Esophagus squamous epithelium (tissue), 4 donors: ENCODE measurements at regions not wholly inside any gene's neighbourhood (a gene's known extent, or its start where the extent isn't known, plus 50 kb on each side); places are given as distances from the start of the nearest gene placed in this dataset.

Experiments used
- POLR2A ChIP-seq, 4 donors: fragments of 450-650 bp; IDR thresholded peaks; one replicate each; pipeline ENCODE4 v1.6.1; 2017; ENCODE audit warnings: antibody characterized with exemption in 4 of 4, mild to moderate bottlenecking in 4 of 4, moderate library complexity in 3 of 4
- TF ChIP-seq, protein P1 (sequence below), 6 experiments: fragments of 450-650 bp in 4 of 6; fragments of 200-600 bp in 2 of 6; sonication (generic) in 2 of 6; IDR thresholded peaks; one replicate each; pipeline ENCODE4 v1.5.1; 2016 to 2019; ENCODE audit warnings: antibody characterized with exemption in 6 of 6, mild to moderate bottlenecking in 4 of 6, moderate library complexity in 4 of 6

DNA sequence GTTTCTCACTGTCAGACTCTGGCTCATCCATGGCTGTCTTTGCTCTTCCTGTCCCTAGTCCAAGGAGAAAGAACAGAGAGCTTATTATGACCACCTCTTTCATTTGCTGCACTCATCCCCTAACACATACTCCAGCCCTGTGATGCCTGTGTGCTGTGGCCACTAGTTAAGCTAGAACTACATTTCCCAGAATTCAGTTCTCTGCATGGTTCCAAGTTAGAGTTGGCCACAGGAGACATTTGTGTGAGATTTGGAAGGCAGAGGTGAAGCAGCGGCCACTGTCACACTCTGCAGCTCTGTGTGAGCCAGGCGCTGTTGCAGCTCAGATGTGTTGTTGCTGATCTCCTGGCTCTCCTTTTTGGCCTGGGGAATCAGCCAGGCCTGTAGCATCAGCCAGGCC lies 188.2 kb upstream of the ATP6AP2 start:
- TF ChIP-seq, protein P1, sequence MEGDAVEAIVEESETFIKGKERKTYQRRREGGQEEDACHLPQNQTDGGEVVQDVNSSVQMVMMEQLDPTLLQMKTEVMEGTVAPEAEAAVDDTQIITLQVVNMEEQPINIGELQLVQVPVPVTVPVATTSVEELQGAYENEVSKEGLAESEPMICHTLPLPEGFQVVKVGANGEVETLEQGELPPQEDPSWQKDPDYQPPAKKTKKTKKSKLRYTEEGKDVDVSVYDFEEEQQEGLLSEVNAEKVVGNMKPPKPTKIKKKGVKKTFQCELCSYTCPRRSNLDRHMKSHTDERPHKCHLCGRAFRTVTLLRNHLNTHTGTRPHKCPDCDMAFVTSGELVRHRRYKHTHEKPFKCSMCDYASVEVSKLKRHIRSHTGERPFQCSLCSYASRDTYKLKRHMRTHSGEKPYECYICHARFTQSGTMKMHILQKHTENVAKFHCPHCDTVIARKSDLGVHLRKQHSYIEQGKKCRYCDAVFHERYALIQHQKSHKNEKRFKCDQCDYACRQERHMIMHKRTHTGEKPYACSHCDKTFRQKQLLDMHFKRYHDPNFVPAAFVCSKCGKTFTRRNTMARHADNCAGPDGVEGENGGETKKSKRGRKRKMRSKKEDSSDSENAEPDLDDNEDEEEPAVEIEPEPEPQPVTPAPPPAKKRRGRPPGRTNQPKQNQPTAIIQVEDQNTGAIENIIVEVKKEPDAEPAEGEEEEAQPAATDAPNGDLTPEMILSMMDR (IDR thresholded peaks at IDR 0.05): no peak
- TF ChIP-seq POLR2A (IDR thresholded peaks at IDR 0.05): no peak
